GM21447 (cell line): ENCODE measurements at regions not wholly inside any gene's neighbourhood (a gene's known extent, or its start where the extent isn't known, plus 50 kb on each side); places are given as distances from the start of the nearest gene placed in this dataset.
"Not testable (repeated sequence)": the region's sequence is repeated elsewhere in the genome, so short reads cannot be mapped to it uniquely, and the experiment has no call there.

Experiments used
- ATAC-seq: cut with Tn5 transposase; IDR thresholded peaks from one replicate; pipeline ENCODE4 v1.9.1; 2021; ENCODE audit not compliant: unreplicated experiment

DNA sequence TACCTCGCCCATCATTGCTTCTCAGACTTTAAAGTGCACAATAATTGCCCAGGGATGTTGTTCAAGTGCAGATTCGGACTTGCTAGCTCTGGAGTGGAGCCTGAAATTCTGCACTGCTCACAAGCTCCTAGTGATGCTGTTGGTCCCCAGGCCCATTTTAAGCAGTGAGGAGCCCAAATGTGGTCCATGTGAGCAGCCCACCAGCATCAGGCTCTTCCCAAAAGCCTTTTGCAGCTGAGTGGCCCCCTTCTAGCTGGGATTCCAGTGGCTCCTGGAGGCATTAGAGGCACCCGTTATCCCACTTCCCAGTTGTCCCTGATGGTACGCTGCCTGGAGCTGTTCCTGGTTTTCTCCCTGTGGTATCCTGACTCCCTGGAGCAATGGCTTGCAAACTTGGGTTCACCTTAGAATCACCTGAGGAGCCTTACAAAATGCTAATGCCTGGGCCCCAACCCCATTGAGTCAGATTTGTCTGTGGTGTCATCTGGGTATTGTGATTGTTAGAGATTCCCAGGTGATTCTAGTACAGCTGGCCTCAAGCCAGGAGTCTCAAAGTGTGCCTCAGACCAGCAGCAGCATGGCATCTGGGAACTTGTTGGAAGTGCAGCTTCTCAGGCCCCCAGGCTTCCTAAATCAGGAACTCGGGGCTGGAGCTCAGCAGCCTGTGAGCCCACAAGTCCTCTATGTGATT lies 186.9 kb upstream of the SLC24A3 start:
- peak; percentile 25 for ATAC-seq

DNA sequence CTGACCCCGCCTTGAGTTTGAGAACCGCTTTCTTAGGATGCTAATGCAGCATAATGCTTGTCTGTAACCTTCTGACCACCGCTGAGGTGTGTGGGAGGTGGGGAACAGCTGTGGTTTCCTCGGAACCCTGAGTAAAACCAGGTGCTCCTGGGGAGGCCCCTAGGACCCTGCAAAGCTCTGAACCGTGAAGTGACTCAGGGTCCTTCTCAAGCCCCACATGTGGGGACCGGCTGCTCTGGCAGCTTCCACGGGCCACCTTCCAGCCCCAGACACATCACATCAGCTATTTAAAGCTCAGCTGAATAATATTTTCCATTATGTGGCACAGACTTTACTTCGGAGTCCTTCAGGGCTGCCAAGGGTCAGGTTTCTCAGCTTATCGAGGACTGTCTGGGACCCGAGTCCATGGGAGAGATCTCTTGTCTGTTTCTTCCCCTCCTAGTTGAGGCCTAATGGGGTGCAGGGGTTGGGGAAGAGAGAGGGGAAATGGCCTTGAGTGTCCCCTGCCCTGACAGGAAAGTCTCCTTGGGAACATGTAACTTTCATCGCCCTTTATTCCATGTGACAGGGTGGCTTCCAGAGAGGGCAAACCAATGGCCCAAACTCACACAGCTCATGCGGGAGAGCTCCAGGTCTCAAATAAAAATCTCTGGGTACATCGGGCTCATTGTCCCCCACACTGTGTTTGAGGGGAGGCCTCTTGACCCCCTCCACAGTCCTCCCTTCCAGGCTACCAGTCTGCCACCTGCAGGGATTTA lies 186.1 kb upstream of the SLC24A3 start:
- peak; percentile 82 for ATAC-seq

DNA sequence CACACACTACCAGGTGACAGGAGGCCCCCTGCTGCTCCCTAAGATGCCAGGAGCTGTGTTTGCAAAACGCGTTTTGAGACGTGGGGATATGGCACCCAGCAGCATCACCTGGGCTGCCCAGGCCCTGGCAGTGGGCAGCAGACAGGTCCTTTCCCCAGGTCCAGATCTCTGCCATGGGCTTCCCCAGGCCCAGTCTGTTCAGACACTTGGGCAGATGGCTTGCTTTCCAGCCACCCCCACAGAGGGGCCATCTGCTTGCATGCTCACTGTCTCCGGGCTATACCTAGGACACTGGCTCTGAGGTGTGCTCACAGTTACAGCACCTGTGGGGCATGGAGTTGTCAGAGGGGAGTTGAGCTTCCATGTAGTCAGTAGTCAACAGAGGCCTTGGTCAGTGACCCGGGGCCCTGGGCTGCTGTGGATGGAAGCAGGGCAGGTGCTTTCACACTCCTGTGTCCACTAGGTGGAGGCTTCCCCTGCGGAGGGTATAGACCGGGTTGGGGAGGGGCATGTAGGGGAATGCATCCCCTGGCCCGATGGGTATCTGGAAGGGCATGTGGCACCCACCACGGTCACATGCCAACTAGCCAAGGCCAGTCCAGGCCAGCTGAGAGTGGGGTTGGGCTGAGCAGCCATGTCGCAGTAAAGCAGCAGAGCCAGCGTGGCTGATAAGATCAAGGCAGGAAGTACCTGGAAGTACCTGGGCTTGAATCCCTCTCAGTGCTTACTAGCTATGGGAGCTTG lies 185.4 kb upstream of the SLC24A3 start:
- no peak for ATAC-seq

DNA sequence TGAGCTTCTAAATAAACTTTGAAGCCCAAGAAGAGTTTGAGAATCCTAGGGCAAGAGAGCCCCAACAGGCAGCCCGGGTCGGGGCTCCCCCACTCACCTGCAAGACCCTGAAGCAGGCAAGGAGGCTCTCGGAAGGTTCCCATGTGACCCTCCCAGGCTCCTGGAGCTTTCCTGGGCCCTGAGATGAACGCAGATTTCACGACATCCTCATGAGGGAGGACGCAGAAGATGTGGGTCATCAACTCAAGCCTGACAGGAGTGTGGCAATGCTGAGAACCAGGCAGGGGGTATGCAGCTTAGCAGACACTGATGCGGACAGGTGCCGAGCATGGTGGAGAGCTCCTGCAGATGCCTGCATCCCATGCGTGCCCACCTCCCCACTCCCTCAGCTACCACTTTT lies 184.5 kb upstream of the SLC24A3 start:
- ATAC-seq: no peak

DNA sequence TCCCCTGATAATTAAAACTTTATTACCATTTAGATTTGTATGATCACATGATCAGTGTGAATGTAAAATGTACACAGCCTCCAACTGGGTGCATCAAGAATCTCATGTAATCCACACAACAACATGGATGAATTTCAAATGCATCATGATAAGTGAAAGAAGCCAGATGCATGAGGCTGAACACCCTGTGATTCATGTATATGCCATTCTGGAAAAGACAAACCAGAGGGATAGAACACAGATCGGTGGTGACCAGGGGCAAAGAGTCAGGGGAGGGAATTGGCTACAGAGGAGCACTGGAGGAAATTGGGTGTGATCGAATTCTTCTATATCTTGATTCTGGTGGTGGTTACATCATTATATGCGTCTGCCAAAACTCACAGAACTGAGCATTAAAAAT lies 170.7 kb upstream of the SLC24A3 start:
- no peak for ATAC-seq

DNA sequence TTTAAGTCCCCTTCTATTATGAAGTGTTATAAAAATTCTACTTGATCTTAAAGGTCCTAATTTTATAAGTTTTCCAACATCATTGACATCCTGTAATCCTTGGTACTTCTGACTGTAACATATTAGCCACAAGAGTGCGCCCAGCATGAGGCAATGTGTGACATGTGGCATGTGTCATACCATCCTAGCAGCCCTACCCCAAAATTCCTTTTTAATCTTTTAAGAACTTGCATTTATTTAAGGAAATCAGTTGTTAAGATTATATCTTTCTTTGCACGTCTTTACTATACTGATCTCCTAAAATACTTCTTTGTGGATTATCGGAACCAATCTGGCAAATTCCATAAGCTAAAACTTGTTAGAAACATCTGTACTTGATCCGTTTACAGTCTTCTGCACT lies 167.1 kb upstream of the SLC24A3 start:
- no peak for ATAC-seq

DNA sequence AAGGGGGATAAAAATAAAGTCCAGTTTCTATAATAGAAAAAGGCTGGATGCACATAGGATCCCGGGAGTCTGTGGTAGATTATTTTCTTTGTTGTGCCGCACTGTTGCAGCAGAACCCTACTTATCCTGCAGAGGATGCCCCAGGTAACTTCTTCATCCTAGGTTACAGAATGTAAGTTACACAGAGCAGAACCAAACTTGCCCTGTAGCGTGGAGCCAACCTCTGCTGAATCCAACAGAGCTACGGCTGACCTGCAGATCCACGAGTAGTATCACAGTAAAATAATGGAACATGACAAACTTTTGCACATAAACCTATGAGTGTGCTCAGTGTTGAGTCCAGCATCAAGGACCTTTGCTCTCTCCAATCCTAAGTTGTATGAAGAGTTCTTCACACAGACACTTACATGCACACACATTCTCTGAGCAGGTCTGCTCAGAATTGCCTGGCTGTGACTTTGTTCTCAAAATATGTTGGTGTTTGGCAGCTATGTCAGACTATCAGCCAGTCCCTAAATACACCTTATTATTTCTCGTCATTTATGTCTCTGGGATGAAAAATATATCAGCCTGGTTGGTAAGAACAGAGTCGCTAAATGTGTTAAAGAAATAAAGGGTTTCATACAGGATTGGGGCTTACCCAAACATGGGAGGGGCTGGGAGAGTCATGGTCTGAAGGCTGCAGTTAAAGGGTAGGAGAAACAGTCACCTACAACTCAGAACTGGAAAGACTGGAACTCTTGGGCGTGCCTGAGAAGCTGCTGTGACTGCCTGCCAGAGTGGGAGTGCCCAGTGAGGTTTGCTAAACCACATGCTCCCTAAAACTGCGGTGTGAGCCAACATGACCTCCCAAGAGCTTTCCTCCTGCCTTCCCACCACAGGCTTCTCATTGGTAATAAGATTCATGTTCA lies 165.1 kb upstream of the SLC24A3 start:
- ATAC-seq: no peak

DNA sequence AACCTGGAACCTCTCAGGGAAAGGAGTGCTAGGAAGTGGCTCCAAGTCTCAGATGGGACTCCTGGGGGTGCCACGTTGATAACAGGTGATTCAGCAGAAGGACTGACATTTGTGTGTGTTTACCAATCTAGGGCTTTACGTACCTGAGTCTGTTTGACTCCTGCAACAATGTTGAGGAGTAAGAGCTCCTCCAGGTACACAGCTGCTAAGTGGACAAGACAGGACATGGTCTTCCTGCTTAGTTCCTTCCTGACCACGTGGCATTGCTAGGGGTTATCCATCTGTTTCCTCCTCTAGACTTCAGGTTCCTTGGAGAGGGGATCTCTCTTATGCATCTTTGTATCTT lies 164.5 kb upstream of the SLC24A3 start:
- ATAC-seq: no peak

DNA sequence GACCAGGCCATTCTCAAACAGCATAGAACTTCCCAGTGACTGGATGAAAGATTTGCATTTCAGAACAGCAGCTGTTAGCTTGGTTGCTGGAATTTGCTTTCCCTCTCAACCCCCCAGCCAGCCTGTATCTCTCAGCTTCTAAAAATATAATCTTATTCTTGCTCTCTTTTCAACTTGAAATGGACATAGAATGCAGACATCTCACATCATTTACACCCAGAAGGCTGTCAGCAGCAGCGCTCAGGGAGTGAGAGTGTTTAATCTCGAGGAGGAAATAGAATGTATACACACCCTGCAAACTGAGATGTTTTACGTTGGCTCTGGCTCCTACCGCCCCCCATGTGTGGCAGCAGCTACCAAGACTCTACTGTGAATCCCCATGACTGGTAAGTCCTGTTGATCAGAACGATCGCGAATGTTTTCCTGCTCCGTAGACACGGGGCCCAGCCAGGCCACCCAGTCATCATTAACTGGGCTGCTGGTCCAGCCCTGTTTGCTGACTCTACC lies 163.4 kb upstream of the SLC24A3 start:
- no peak for ATAC-seq

DNA sequence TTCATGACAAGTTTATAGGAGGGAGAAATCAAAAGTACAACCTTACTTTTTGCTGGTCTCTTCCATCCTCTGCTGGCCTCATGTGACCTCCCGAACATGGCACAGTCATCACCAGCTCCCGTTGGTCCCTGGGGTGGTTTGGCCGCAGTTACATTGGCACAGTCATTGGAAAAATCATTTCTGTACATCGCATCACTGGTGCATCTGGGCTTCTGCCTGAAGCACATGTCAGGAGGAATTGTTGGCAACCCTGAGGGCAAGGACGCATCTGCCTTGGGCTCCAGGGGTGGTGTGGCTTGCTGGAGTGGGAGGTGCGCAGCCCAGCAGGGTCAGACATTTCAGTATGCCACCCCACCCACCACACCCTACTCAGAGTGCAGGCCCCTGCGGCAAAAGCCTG lies 162.9 kb upstream of the SLC24A3 start:
- ATAC-seq: no peak

DNA sequence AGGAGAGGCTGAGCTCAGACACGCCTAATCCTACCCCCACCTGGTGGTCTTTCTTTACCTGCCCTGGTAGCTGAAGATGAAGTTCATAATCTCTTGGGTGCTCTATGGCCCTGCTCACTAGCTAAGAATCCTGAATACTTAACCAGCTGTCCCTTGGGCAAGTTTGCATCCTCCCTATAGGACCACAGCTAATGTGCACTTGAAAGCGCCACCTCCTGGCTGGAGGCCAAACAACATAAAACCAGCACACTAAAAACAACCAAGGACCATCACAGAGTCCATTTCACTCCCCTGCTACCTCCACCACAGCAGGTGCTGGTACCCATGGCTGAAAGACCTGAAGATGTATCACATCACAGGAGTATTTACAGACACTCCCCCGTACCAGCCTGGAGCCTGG lies 155.5 kb upstream of the SLC24A3 start:
- ATAC-seq: no peak

DNA sequence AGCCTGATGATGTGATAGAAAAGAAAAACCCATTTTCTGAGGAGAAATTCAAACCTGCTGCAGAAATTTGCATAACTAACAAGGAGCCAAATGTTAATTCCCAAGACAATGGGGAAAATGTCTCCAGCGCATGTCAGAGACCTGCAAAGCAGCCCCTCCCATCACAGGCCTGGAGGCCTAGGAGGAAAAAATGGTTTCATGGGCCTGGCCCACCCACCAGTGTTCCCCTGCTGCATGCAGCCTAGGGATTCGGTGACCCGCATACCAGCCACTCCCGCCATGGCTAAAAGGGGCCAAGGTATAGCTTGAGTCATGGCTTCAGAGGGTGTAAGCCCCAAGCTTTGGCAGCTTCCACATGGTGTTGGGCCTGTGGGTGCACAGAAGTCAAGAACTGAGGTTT lies 147.7 kb upstream of the SLC24A3 start:
- not testable (repeated sequence) for ATAC-seq

DNA sequence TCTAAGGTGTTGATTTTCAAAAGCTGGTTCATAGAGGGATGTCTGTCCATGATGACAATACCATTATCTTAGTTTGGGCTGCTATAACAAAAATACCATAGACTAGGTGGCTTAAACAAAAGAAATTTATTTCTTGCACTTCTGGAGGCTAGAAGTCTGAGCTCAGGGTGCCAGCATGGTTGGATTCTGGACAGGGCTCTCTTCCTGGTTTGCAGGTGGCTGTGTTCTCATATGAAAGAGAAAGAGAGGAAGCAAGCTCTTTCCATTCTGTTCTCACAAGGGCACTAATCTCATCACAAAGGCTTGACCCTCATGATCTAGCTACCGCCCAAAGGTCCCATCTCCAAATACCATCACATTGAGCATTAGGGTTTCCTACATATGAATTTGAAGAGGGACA lies 144.5 kb upstream of the SLC24A3 start:
- ATAC-seq: no peak

DNA sequence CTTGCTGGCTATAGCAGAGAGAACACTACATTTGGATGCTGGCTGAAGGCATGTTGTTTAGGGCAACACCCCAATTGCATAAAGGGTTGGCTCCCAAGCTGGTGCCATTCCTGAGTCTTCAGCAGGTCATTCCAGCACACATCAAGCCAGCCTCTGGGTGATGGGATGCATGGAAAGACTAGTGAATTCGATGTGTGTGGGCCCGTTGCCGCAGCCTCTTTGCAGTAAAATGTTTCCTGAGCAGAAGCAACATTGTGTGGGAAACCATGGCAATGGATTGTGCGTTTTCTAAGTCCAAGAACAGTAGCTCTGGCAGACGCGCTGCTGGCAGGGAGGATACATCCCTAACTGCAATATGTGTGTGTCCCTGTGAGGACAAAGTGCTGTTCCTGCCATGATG lies 142.4 kb upstream of the SLC24A3 start:
- no peak for ATAC-seq

DNA sequence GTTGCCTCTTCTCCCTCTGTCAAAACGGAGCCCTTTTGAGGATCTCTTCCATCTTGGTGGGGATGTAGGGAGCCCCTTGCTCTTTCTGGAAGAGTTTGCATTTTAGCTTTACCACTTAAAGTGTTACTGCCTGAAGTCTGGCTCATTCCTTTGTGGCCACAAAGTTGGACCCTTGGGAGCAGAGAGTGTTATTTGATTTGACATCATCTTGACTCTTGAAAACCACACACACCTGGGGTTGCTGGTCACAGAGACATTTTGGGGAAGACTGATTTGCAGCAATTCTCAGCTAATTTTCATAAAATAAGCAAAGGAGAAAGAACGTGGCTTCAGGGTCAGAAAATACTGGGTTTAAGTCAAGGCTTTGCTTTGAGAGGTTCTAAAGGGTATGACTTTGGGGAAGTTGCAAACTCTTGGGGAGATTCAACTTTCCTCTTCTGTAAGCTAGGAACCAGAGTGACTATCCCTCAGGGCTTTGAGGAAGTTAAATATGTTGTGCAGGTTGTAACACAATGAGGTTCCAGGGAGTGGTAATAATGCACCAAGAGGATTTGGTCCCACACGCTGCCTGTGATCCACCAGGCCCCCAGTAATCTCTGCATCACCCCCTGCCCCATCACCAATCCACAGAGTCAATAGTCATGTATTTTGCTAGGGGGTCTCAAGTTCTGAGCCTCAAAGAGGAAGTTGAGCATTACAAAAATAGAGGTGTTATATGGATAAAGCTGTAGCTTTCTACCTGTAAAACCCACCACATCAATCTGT lies 141.6 kb upstream of the SLC24A3 start:
- no peak for ATAC-seq

DNA sequence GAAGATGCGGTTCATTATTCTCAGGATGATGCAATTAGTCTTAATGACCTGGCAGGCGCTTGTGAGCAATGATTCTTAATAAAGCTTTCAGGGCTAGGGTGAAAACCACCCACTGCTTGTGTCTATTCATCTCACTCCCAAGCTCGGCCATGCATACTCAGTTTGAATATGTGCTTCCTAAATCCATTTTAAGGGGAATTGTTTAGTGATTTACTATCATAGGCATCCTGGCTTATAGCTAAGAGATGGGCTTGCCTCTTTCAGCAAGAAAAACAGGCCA lies 141.1 kb upstream of the SLC24A3 start:
- ATAC-seq: no peak

DNA sequence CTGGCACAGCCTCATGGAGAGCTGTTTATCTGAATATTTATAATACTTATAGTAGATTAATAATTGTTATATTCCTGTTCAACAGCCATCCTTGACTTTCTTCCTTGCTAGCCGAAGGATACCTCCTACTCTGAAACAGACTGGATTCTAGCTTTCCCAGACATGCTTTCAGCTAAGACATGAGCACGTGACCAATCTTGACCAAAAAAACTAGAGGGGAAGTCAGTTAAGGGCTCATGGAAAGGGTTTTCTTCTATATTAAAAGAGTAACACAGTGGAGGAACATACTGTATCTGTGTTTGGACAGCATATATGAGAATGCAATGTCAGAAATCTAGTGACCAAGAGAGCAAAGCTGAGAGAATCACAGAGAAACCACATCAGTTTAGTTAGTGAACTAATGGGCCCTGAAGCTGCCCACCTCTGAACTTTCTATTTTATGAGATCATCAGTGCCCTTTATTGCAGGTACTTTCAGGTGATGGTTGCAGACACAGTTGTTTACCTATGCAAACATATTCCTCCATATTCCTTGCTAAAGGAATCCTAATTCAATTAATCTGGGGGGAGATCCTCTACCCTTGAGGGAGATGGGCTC lies 140.4 kb upstream of the SLC24A3 start:
- ATAC-seq: no peak

DNA sequence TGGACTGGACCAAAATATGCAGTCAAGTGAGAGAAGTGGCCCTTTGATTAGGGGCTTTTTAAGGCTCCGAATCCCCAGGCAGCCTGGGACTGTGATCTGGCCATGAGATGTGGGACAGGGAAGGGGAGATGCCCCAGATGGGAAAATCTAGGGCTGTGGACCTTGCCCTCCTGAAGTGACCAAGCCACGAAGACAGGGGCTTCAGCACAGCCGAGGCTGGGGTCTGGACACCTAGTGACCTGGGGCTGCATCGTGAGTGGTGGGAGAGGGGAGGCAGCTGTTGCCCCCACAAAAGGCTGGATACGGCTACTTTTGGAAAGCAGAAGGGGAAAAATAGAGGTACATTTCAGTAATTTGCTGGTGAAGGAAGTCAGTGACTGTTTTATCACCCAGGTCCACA lies 139.5 kb upstream of the SLC24A3 start:
- no peak for ATAC-seq

DNA sequence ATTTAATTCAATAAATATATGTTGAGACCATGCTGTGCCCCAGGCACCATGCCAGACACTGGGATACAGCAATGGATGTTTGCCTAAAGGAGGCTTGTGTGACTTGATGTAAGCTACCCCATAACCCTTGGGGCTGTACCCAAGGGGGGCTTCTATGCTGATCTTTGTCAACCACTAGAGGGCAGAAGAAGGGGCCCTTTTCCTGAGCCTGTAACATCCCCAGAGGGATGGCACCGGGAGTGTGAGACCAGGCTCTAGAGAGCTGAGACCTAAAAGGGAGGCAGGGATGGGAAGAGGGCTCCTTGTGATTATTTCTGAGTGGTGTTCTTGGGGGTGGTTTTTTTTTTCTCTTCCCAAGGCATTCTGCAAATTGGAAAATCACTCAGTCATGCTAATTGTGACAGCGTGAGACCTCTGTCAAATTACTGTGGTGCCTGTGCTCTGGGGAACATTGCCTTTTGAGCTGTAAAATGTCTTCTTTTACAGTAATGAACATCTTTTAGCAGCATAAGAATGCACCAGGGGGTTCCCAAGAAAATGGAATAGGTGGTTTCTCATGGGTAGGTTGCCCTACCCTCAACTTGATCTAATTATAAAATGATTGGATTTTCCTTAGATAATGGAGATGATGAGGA lies 138.7 kb upstream of the SLC24A3 start:
- ATAC-seq: no peak

DNA sequence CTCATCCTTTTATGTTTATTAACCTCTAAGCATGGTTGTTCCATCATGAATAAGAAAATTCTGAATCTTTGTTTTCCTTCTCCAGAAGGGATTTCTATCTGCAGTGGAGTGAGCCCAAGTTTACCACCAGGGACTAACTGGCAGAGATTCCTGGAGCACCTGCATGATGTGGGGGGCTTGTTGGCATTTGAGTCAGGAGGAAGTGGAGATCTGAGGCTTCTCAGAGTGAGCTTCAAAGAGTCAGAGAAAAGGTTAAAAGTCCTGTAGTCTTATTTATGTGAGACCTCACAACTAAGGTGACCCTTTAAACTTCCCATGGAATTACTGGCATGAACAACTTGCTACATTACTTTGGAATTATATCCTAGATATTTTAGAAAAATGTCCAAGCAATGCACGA lies 138.1 kb upstream of the SLC24A3 start:
- ATAC-seq: no peak
